ENCODE measurements at regions not wholly inside any gene's neighbourhood (a gene's known extent, or its start where the extent isn't known, plus 50 kb on each side); places are given as distances from the start of the nearest gene placed in this dataset.

- no peak overlapping the region for H3K4me3 ChIP-seq (ENCODE audit: low read depth, low read length)
- no peak for TF ChIP-seq CTCF (IDR thresholded peaks at IDR 0.05; ENCODE audit: insufficient read depth, low read depth, low read length, missing control alignments)
- no peak for DNase-seq (ENCODE audit: low read depth)
Measured at GRCh38 chr7:68334636-68335272, 1263.5 kb upstream of the AUTS2 start.

DNA sequence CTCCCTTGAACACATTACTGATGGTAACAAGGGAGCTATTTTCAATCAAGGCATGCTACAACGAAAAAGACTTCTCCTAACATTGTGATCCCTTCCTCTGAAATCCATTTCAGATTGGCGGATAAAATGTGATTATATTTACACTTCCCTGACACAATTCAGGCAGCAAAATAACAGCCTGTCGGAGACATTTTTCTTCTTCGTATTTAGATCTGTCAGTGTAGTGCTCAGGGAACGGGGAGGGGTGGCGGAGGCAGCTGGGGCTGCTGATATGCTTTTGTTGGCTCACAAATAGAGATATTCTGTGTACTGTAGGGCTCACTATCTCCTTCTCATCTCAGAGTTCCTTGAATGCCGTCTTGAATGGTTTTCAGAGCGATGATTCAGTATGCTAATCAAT is 1261.7 kb upstream of the AUTS2 start:
- no peak overlapping the region for H3K4me3 ChIP-seq (ENCODE audit: low read depth, low read length)
- no peak for TF ChIP-seq CTCF (IDR thresholded peaks at IDR 0.05; ENCODE audit: insufficient read depth, low read depth, low read length, missing control alignments)
- no peak for DNase-seq (ENCODE audit: low read depth)

GRCh38 chr7:68348401-68348800 is 1249.9 kb upstream of the AUTS2 start:
- no peak for TF ChIP-seq CTCF (IDR thresholded peaks at IDR 0.05; ENCODE audit: insufficient read depth, low read depth, low read length, missing control alignments)
- no peak for DNase-seq (ENCODE audit: low read depth)
- no peak overlapping the region for H3K4me3 ChIP-seq (ENCODE audit: low read depth, low read length)

- no peak for DNase-seq (ENCODE audit: low read depth)
- TF ChIP-seq CTCF (IDR thresholded peaks at IDR 0.05; ENCODE audit: insufficient read depth, low read depth, low read length, missing control alignments): no peak
- H3K4me3 ChIP-seq (ENCODE audit: low read depth, low read length): no peak overlapping the region
Measured at GRCh38 chr7:68362745-68363518, 1235.3 kb upstream of the AUTS2 start.

- no peak for TF ChIP-seq CTCF (IDR thresholded peaks at IDR 0.05; ENCODE audit: insufficient read depth, low read depth, low read length, missing control alignments)
- no peak overlapping the region for H3K4me3 ChIP-seq (ENCODE audit: low read depth, low read length)
- DNase-seq (ENCODE audit: low read depth): no peak
Measured at GRCh38 chr7:68364886-68365625, 1233.2 kb upstream of the AUTS2 start.

DNA sequence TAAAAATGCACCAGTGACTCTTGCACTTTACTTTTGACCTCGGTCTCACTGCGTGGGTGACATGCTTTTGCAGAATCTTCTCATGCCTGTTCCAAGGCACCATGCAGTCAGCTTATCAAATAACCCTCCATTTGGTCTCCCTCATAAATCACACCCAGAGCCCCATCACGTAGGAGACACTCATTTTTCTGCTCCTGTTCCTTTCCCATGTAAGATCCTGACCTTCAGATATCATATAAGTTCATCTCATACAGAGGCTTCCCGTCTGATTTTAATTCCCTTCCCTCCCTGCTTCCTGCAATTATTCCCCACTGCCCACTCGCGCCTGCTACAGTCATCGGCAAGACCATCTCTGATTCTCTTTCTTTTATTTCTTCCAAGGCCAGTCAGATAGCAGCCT is 1226.3 kb upstream of the AUTS2 start:
- H3K4me3 ChIP-seq (ENCODE audit: low read depth, low read length): no peak overlapping the region
- TF ChIP-seq CTCF (IDR thresholded peaks at IDR 0.05; ENCODE audit: insufficient read depth, low read depth, low read length, missing control alignments): no peak
- no peak for DNase-seq (ENCODE audit: low read depth)

All from GM12865 (cell line).